ENCODE measurements at regions not wholly inside any gene's neighbourhood (a gene's known extent, or its start where the extent isn't known, plus 50 kb on each side); places are given as distances from the start of the nearest gene placed in this dataset.

DNA sequence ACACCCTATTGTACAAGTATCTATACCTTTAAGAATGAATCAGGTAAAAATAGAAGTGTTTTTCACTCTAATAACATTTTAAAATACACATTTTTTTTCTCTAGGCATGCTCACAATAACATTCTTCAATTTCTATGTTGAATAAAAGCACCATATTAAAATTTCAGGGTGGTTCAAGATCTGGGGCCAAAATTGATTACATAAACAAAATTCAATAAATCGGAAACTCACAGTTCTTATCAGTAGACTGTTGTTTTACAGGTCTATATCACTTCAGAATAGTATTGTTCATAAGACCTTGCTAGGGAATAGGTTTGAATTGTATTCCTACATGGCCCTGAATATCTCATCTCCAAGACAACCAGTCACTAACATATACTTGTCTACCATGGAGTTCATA is 634.0 kb downstream of the SPOCK3 start:
- CTCF ChIA-PET: no interaction called here
- TF ChIP-seq MAZ (IDR thresholded peaks at IDR 0.05; ENCODE audit: borderline replicate concordance, low read depth, low read length) (no peak), MAFK (IDR thresholded peaks at IDR 0.05; ENCODE audit: low read depth, low read length) (peak; percentile 63)
- no TSS peak for BruUV-seq (replicated peaks)
- Histone ChIP-seq H4K8ac (ENCODE audit: low read depth in 2 of 2, low read length in 2 of 2) (no peak overlapping the region), H3K4me3 (ENCODE audit: insufficient read depth, low read depth, low read length) (no peak overlapping the region), H3K4me1 (ENCODE audit: control insufficient read depth, insufficient read depth, low read length) (no peaks in the 10 kb centered on the region), H2AK9ac (replicated peaks; ENCODE audit: low read depth, low read length, poor library complexity) (no peak overlapping the region), H2BK15ac (ENCODE audit: low read depth, low read length) (no peak overlapping the region), H3K4me2 (ENCODE audit: low read depth, low read length) (no peak overlapping the region), H3K79me1 (ENCODE audit: low read depth in 1 of 2, low read length in 2 of 2) (no peaks in the 10 kb centered on the region), H4K5ac (ENCODE audit: low read depth, low read length) (no peak overlapping the region), H3K9me1 (ENCODE audit: insufficient read depth, low read length) (no peaks in the 10 kb centered on the region), H2AK5ac (ENCODE audit: low read depth, low read length) (no peak overlapping the region), H2BK5ac (ENCODE audit: low read depth, low read length, poor library complexity, severe bottlenecking) (no peak overlapping the region), H3K23ac (ENCODE audit: low read depth, low read length) (no peak overlapping the region), H3K18ac (ENCODE audit: low read depth, low read length) (no peak overlapping the region), H3K36me3 (ENCODE audit: control insufficient read depth, insufficient read depth, low read length) (no peaks in the 10 kb centered on the region), H4K20me1 (ENCODE audit: insufficient read depth, low read length) (no peaks in the 10 kb centered on the region), H2BK120ac (ENCODE audit: low read depth, low read length) (no peak overlapping the region), H2BK20ac (ENCODE audit: low read depth, low read length) (no peak overlapping the region), H3K27ac (ENCODE audit: insufficient read depth, low read length) (no peak overlapping the region), H3K56ac (ENCODE audit: extremely low read depth, insufficient read depth, low read length) (no peak overlapping the region), H3K14ac (replicated peaks; ENCODE audit: low read depth, low read length) (no peak overlapping the region), H2AFZ (replicated peaks; ENCODE audit: low read length, poor library complexity) (no peak overlapping the region), H3K4ac (ENCODE audit: low read depth, low read length) (no peak overlapping the region), H3K9me3 (ENCODE audit: control insufficient read depth, insufficient read depth, low read length) (peaks cover 13% of the 10 kb centered on the region), H4K91ac (ENCODE audit: insufficient read depth, low read depth, low read length) (no peak overlapping the region), H3K27me3 (ENCODE audit: control insufficient read depth, insufficient read depth, low read length) (no peaks in the 10 kb centered on the region), H3K9ac (ENCODE audit: low read depth, low read length) (no peak overlapping the region)
- in situ Hi-C loops (cut with MboI; ENCODE audit: low sequenced_read_pairs) (no loop called here), intact Hi-C loops (cut with micrococcal nuclease) (no loop called here), dilution Hi-C loops (cut with HindIII; ENCODE audit: low sequenced_read_pairs, unreplicated experiment) (no loop called here)
- no peak for ATAC-seq (ENCODE audit: low read depth)
- no CpG with 5 or more reads among the region's 1 CpG for whole genome bisulfite sequencing, 2 experiments (ENCODE audit: extremely low coverage in 2 of 2, insufficient read length in 1 of 2)
- DNase-seq: no peak
- POLR2A ChIA-PET (ENCODE audit: unreplicated experiment): no interaction called here

All from IMR-90 (cell line).